GDM1 (cell line): ENCODE measurements at regions not wholly inside any gene's neighbourhood (a gene's known extent, or its start where the extent isn't known, plus 50 kb on each side); places are given as distances from the start of the nearest gene placed in this dataset.
"Not testable (repeated sequence)": the region's sequence is repeated elsewhere in the genome, so short reads cannot be mapped to it uniquely, and the experiment has no call there.

ENCODE experiments used
- DNase-seq: peaks from one replicate; lab custom pipeline; 2025; lab: John Stamatoyannopoulos, UW

GRCh38 chr5:117144086-117144485, 569.5 kb upstream of the SEMA6A start:
- no peak for DNase-seq

- no peak for DNase-seq
Observed at GRCh38 chr5:117143406-117143805, 568.8 kb upstream of the SEMA6A start.

GRCh38 chr5:117138523-117138922, 563.9 kb upstream of the SEMA6A start:
- no peak for DNase-seq

- DNase-seq: no peak
Observed at GRCh38 chr5:117135851-117136250, 561.2 kb upstream of the SEMA6A start.

- no peak for DNase-seq
Observed at GRCh38 chr5:117133198-117133597, 558.6 kb upstream of the SEMA6A start.

- no peak for DNase-seq
Observed at GRCh38 chr5:117131876-117132275, 557.3 kb upstream of the SEMA6A start.

- no peak for DNase-seq
Observed at GRCh38 chr5:117131048-117131679, 556.5 kb upstream of the SEMA6A start.

GRCh38 chr5:117118499-117118898, 543.9 kb upstream of the SEMA6A start:
- DNase-seq: no peak

GRCh38 chr5:117117314-117117713, 542.7 kb upstream of the SEMA6A start:
- DNase-seq: not testable (repeated sequence)

GRCh38 chr5:117110548-117110947, 535.9 kb upstream of the SEMA6A start:
- no peak for DNase-seq

GRCh38 chr5:117107859-117108258, 533.2 kb upstream of the SEMA6A start:
- no peak for DNase-seq

- DNase-seq: no peak
Observed at GRCh38 chr5:117103703-117104102, 529.1 kb upstream of the SEMA6A start.

GRCh38 chr5:117102591-117102990, 528.0 kb upstream of the SEMA6A start:
- no peak for DNase-seq

- DNase-seq: no peak
Observed at GRCh38 chr5:117100176-117100575, 525.6 kb upstream of the SEMA6A start.

- no peak for DNase-seq
Observed at GRCh38 chr5:117098094-117098493, 523.5 kb upstream of the SEMA6A start.

GRCh38 chr5:117095346-117096332, 521.0 kb upstream of the SEMA6A start:
- no peak for DNase-seq

- DNase-seq: no peak
Observed at GRCh38 chr5:117094114-117094815, 519.6 kb upstream of the SEMA6A start.

- no peak for DNase-seq
Observed at GRCh38 chr5:117093653-117094052, 519.0 kb upstream of the SEMA6A start.

- no peak for DNase-seq
Observed at GRCh38 chr5:117089001-117089400, 514.4 kb upstream of the SEMA6A start.

- no peak for DNase-seq
Observed at GRCh38 chr5:117088176-117088575, 513.6 kb upstream of the SEMA6A start.

- no peak for DNase-seq
Observed at GRCh38 chr5:117084067-117084466, 509.4 kb upstream of the SEMA6A start.

- DNase-seq: no peak
Observed at GRCh38 chr5:117082977-117083376, 508.4 kb upstream of the SEMA6A start.

GRCh38 chr5:117077142-117077541, 502.5 kb upstream of the SEMA6A start:
- no peak for DNase-seq
